GM19035 (cell line): ENCODE measurements at regions not wholly inside any gene's neighbourhood (a gene's known extent, or its start where the extent isn't known, plus 50 kb on each side); places are given as distances from the start of the nearest gene placed in this dataset.

ENCODE experiments used
- ATAC-seq: cut with Tn5 transposase; IDR thresholded peaks from one replicate; pipeline ENCODE4 v1.9.1; 2021; ENCODE audit not compliant: unreplicated experiment

GRCh38 chr11:45036010-45036409 lies 85.3 kb upstream of the TP53I11 start:
- ATAC-seq: no peak

- no peak for ATAC-seq
Observed at GRCh38 chr11:45036733-45037132, 86.0 kb upstream of the TP53I11 start.

- ATAC-seq: no peak
Observed at GRCh38 chr11:45037434-45038005, 86.8 kb upstream of the TP53I11 start.

- no peak for ATAC-seq
Observed at GRCh38 chr11:45038923-45039322, 88.2 kb upstream of the TP53I11 start.

- ATAC-seq: no peak
Observed at GRCh38 chr11:45041596-45041995, 90.9 kb upstream of the TP53I11 start.

- no peak for ATAC-seq
Observed at GRCh38 chr11:45042560-45042959, 91.9 kb upstream of the TP53I11 start.

GRCh38 chr11:45043755-45044475 lies 93.2 kb upstream of the TP53I11 start:
- no peak for ATAC-seq

- ATAC-seq: no peak
Observed at GRCh38 chr11:45045683-45046471, 95.2 kb upstream of the TP53I11 start.

- no peak for ATAC-seq
Observed at GRCh38 chr11:45048313-45048841, 97.7 kb upstream of the TP53I11 start.

- ATAC-seq: no peak
Observed at GRCh38 chr11:45048870-45049691, 97.4 kb upstream of the PRDM11 start.

GRCh38 chr11:45050111-45050510 lies 96.3 kb upstream of the PRDM11 start:
- no peak for ATAC-seq

GRCh38 chr11:45051621-45052020 lies 94.8 kb upstream of the PRDM11 start:
- ATAC-seq: no peak

GRCh38 chr11:45052361-45052760 lies 94.1 kb upstream of the PRDM11 start:
- no peak for ATAC-seq

- no peak for ATAC-seq
Observed at GRCh38 chr11:45053736-45054446, 92.5 kb upstream of the PRDM11 start.

- no peak for ATAC-seq
Observed at GRCh38 chr11:45054956-45055355, 91.5 kb upstream of the PRDM11 start.

- ATAC-seq: no peak
Observed at GRCh38 chr11:45056529-45056928, 89.9 kb upstream of the PRDM11 start.

- ATAC-seq: no peak
Observed at GRCh38 chr11:45057938-45058646, 88.3 kb upstream of the PRDM11 start.

GRCh38 chr11:45058647-45058950 lies 87.8 kb upstream of the PRDM11 start:
- no peak for ATAC-seq

GRCh38 chr11:45060707-45061106 lies 85.7 kb upstream of the PRDM11 start:
- ATAC-seq: no peak

GRCh38 chr11:45061641-45062040 lies 84.8 kb upstream of the PRDM11 start:
- no peak for ATAC-seq
